ENCODE measurements at regions not wholly inside any gene's neighbourhood (a gene's known extent, or its start where the extent isn't known, plus 50 kb on each side); places are given as distances from the start of the nearest gene placed in this dataset.

DNA sequence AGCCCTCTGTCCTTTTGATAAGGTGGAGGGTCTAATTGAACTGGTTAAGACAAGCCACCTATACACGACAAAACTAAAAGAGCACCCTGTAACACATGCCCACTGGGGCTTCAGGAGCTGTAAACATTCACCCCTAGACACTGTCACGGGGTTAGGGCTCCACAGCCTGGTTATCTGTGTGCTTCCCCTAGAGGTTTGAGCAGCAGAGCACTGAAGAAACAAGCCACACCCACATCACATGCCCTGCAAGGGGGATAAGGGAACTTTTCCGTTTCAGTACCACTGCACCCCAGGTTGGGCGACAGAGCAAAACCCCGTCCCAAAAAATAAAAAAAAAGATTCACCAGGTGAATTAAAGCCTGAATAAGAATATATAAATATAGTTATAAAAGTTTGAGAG is 913.7 kb upstream of the ACVR2A start:
- DNase-seq: no peak

DNA sequence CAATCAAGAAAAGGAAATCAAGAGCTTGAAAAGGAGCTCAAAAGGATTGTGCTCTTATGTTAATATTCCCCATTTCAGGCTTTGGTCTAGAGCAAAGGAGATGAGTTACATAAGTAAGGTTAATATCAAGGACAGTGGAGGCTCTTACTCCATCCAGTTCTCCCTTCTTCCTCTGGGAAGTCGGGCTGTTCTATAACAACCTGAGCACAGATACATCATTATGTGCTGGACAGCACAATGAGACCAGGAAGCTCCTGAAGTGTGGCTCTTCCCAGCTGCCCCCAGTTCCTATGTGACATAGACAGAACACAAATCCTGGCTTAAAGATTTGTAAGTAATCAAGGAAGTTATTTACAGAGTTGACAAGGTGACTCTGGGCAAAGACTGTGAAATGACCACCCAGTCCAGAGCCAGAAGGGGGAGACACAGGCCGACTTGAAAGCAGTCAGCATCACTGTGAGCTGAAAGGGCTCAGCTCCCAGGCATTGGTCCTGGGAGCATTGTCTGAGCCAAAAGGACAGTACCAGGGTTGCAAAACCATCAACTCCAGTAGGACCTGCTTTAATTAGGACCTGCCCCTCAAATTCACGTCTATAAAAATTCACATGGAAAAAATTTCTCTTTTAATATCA is 917.6 kb upstream of the ACVR2A start:
- DNase-seq: no peak

DNA sequence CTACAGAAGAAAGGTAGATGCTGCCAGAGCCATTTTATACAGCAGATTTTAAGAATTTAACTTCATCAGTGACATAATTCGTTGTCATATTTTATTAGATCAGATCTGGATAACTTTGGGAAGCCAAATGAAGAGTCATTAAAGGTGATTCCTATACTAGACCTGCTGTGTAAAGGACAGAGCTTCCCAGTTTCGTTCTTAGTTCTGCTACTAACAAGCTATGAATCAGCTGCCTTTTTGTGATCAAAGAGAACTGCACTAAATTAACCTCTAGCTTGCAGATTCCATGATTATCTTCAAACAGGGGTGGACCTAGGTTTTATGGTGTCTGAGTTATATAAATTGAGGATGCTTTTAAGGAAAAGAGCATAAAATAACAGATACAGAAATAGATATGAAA is 926.5 kb upstream of the ACVR2A start:
- DNase-seq: no peak

DNA sequence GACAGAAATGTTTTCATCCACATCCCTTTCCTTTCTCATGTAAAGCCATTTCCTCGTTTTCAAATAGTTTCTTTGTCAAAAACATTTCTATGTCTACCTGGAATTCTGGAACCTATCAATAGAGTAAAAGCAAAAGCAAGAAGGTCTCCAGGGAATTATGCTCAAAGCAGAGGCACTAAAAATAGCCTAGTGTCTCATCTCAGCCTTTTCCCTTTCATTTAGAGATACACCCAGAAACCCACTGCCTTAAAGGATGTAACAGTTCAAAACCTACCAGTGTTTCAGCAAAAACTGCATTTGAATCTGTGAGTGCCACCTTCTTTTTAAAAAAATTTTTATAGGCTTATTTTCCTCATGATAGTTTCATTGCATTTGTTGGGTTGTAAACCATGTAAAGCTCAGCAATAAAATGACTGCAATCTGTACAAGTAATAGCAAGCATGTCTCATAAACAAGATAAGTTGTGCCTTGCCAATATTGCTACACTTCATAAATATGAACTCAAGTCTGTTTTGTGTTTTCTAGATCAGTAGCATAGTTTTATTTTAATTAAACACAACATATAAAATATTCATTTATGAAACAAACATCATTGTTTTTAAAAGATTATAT is 927.3 kb upstream of the ACVR2A start:
- no peak for DNase-seq

DNA sequence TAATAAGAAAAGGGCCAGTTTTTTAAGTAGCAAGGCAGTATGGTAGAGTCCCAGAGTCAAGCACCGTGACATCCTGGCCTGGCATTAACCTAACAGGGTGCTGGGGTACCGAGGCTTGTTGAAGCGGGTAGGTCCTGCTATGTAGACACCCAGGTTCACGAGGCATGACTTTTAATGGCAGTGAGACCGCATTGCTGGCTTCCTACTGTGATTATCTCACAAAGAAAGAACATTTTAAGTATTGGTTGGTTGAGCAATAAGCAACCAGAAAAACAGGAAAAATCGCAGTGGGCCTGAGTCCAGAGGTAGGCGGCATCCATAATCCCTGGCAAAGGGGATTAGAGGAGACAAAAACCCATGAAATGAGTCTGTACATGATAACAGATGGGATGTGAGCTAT is 927.9 kb upstream of the ACVR2A start:
- no peak for DNase-seq

DNA sequence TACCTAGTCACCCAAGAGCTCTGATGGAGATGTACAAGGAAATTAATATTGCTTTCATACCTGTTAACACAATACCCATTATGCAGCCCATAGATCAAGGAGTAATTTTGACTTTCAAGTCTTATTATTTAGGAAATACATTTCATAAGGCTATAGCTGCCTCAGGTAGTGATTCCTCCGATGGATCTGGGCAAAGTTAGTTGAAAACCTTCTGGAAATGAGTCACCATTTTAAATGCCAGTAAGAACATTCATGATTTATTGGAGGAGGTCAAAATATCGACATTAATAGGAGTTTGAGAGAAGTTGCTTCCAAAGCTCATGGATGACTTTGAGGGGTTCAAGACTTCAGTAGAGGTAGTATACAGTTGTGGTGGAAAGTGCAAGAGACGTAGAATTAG is 931.4 kb upstream of the ACVR2A start:
- no peak for DNase-seq

DNA sequence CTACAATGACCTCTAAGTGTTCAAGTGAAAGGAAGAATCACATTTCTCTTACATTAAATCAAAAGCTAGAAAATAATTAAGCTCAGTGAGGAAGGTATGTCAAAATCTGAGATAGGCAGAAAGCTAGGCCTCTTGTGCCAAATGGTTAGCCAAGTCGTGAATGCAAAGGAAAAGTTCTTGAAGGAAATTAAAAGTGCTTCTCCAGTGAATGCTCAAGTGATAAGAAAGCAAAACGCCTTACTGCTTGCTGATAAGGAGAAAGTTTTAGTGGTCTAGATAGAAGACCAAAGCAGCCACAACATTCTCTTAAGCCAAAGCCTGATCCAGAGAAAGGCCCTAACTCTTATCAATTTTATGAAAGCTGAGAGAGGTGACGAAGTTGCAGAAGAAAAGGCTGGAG is 932.3 kb upstream of the ACVR2A start:
- no peak for DNase-seq

DNA sequence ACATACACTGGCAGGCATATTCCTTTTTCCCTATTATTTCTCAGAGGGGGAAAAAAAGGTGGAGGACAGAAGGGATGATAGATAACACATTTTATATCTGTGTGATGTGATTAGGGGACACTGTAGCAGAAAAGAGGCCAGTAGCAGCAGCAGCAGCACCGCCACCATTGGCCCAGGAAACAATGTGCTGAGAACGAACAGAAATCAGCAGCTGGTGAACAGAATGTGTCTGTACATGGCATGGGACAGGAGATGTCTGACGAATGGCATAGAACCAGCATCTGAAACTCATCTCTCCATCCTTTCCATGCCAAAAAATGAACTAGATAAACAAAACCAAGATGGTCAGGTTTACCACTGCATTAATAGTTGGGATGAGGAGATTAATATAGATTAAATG is 936.1 kb upstream of the ACVR2A start:
- no peak for DNase-seq

DNA sequence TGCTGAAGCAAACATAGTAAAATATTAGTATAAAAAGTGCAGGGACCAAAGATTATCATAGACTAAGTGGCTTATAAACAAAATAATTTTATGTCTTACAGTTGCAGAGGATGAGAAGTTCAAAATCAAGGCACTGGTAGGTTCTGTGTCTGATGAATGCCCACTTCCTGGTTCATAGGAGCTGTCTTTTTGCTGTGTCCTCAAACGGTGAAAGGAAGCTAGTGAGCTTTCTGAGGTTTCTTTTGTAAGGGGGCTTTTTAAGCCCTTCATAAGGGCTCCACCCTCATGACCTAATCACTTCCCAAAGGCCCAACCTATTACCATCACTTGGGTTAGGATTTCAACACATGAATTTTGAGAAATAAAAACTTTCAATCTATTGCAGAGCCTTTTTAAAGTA is 946.7 kb upstream of the ACVR2A start:
- DNase-seq: no peak

DNA sequence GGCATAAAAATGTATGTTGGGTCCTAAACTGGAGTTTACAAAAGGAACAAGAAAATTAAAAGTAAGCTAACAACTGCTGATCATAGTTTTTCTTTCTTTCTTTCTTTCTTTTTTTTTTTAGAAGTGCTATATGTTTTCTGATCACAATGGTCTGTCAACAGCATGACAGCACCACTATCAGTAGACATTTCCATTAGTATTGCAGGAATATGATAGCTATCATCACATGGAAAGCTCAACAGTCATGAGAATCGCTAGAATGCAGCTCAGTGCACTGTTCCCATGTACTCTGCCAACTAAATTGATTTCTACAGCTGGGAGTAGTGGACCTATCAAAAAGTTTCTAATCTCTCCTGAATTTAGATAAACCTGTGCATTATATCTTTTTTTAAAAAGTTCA is 950.3 kb upstream of the ACVR2A start:
- no peak for DNase-seq

DNA sequence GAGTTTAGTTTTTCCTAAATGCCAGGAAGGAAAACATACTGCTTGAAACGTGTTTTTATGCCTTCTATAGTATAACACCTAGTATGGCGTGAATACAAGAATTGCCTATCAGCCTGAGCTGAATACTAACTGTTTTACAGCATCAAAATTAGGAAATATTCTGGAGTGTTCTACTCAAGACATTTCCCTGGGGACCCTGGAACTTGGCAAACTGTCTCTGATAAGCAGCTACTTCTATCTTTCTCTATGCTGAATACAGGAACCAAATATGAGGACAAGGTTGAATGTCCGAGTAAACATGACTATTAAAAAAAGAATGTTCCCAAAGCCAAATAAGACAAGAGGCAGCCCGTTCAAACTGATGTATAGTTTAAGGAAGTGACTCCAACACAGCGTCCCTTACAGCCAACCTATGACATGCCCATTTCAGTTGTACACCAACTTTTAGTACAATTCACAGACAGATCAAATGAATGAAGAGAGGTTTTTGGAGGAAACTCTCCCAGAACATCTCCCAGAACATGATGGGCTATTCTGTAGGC is 951.3 kb upstream of the ACVR2A start:
- DNase-seq: no peak

DNA sequence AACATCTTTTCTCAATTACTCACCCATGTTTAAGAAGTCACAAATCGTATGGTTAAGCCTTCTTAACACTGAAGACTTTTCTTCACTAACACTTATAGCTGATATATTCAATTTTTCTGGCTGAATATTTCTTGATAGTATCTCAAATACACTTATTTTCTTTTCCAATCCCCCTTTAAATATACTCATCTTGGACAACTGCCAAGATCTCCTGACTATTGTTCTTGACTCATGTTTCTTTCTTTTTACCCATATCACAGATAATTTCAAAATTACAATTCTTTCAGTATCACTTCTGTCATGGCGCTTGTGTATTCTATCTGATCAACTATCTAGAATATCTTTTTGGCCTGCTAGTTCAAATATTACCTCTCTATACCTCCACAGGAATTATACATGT is 954.3 kb upstream of the ACVR2A start:
- no peak for DNase-seq

DNA sequence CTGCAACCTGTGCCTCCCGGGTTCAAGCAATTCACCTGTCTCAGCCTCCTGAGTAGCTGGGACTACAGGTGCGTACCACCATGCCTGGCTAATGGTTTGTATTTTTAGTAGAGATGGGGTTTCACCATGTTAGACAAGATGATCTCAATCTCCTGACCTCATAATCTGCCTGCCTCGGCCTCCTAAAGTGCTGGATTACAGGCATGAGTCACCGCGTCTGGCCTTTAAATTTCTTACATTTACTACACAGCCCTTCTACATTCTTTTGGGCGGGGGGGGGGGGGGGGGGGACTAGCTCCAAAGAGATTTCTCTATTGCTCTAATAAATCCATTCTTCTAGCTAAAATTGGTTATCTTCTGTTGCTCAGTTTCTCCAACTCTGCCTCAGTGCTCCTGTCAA is 964.9 kb upstream of the ACVR2A start:
- no peak for DNase-seq

DNA sequence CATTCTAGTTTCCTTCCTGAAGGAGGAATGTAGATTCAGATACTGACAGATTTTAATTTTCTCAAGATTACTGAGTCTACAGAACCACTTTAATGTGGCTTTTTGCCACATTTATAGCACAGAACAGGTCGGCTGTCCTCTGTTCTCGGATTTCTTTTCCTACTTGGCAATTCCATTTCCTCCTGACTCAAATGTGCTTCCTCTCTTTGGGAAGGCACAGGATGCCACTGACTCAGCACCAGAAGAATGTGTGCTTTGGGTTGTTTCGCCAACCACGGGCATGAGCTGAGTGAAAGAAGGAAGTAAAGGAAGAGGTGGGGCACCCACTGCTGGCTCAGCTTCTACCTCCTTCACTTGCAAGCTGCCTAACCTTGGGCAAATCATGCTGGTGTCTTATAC is 970.6 kb upstream of the ACVR2A start:
- no peak for DNase-seq

DNA sequence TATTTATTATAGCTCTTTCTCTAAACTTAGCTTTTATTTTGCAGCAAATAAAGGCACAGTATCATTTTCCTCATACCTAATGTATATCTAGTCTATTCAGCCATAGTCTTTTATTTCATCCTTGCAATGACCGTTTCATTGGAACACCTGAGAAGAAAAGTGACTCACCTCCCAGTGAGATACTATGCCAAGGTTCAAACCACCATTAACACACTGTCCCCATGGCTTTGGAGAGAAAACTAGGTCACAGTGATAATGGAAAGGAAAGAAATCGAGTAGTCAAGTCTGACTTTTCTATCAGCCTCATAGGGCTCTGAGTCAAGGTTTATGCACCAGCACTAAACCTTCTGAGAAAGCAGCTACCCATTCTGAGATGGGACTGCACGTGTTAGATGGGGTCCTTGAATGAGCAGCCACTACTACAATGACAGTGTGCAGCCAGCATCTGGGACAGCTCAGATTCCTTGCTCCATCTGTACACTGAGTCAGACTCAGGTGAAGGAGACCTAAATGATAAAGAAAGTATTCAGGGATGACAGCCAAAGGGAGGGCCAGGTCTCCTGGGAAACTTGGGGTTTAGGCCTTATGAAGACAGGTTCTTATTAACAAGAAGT is 971.1 kb upstream of the ACVR2A start:
- no peak for DNase-seq

DNA sequence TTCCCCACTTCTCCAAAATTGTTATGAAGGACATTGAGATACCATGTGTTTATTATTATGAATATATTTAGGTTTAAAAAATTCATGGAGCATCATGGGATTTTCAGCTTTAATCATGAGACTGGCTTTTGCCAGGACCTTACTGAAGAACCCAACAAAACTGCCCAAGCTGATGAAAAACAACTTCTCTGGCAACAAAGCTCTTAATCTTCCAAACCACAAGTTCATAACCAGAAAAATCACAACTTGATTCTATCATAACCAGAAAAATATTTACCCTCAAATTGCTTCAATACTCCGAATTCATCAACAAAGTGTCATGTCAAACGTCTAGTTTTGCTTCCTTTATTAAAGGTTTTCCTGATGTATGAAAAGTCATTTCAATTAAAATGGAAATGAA is 971.8 kb upstream of the ACVR2A start:
- DNase-seq: no peak

DNA sequence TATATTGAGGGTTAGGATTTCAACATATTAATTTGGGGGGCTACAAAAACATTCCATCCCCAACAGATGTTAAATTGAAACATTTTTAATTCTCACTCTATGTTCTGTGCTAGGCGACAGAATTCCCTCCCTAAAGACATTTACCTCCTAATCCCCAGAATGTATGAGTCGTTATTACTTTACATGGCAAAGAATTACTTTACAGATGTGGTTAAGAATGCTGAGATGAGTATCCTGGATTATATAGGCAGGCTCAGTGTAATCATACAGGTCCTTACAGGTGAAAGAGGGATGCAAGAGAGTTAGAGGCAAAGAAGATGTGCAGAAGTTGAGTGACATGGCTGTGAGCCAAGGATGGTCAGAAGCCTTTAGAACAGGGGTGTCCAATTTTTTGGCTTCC is 974.1 kb upstream of the ACVR2A start:
- no peak for DNase-seq

DNA sequence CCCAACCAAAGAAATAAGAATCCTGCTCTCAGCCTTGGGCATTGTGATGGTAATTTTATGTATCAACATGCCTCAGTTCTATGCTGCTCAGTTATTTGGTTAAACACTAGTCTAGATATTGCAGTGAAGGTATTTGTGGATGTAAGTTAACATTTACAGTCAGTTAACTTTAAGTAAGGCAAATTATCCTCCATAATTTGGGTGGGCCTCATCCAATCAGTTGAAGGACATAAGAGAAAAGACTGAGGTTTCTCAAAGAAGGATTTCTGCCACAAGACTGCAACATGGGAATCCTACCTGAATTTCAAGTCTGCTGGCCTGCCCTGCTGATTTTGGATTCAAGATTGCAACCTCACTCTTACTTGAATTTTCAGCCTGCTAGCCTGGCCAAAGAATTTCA is 975.5 kb upstream of the ACVR2A start:
- no peak for DNase-seq

DNA sequence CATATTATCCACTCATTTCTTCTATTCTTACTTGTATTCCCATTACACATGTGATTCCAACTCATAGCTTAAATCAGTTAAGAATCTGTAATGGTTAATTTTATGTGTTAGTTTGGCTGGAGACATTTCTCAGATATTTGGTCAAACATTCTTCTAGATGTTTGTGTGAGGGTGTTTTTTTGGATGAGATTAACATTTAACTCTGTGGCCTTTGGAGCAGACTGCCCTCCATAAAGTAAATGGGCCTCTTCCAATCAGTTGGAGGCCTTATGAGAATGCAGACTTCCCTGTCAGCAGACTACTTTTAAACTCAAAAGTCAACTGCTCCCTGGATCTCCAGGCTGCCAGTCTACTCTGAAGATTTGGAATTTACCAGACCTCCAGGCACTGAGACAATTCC is 976.8 kb upstream of the ACVR2A start:
- no peak for DNase-seq

DNA sequence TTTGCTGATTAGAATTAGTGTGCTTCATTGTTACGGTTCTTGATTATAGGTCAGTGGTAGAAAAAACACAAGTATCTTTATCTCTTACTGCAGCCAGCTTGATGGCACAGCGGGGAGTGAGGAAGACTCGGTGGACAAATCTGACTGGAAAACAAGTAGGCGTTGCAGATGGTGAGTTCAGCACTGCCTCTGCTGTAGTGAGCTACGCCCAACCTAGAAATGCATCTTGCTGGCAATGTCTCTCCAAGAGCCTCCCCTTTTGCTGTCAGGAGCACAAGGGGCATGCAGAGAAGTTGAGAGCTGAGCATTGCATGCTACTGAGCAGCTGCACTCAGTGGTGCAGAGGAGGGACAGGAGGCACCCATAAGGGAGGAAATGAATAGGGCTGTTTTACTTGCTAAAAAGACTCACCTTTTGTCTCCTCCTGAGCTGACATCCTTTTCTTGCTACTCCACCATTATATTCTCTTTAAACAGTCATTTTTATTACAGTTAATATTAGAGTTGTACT is 977.3 kb upstream of the ACVR2A start:
- no peak for DNase-seq

DNA sequence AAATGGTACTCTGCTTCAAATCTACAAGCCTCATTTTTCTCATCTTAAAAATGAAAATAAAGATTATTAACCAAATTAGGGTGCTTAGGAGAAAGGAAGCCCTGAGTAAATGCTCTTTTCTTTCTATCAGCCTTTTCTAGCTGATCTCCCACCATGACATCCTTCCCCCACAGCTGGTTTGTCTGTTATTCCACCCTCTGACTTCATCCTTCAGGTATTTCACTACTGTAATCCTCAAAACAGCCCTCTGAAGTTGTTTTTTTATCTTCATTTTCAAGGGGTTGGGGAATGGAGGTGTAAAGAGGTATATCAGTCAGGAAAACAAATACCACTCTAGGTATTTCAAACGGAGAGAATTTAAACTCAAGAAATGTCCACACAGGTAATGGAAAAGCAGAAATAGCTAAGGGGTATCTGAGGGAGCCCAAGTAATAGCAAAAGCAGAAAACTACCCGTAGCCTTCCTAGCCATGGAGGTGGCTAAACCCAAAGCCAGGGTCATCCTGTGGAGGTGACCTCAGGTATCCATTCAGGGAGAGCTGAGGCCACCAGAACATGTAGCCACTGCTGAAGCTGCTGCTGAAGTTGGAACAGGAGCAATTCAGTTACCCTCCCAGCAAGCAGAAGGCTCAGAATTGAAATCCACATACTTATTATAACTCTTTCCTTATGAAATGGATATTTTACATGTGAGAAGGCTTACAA is 990.9 kb upstream of the ACVR2A start:
- no peak for DNase-seq

DNA sequence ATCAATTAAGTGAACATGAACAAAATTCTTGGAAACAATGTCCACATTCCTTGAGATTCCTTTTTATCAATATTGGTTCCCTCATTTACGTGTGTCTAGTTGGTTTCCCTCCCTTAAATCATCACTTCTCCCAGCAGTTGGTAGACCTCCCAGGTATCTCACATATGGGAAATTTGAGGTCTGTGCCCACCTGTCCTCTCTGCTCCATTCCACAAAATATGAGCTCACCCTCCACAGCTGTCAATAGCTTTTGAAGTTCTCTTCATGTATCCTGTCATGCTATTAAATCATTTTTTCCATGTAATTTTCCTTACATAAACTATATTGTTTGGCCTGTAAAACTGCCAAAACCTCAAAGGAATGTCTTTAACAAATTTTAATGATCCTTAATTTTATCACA is 992.2 kb upstream of the ACVR2A start:
- DNase-seq: no peak

DNA sequence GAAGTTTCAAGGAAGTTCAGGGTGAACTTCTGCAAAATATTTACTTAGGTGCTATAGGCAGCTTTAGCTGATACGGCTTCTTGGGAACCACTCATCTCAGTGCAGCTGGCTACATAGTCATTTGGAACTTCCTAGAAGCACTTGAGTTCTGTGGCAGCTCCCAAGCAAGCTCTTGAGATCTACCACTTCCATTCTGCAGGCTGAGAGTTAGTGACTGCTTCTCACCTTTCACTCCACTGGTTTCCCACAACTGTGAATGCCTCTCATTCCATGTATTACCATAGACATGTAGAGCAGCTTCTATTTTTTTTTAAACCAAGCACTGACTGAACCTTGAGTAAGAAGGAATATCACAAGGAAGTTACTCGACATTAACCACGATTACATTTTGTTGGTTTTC is 994.1 kb upstream of the ACVR2A start:
- DNase-seq: no peak

DNA sequence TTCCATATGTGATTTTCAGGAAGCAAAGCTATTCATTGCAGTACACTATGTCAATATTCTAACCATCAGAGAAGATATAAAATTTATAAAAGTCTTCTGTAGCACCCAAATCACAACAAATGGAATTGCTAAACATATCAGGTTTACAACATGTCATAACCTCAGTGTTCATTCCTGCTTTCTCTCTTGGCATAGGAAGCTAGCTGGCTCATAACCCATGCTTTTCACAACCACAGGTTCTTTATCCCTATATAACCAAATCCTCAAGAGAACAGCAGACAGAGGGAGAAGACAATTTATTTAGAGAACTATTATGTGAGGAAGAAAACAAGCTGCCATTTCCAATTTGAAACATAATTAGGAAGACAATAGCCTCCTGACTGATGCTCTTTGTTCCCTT is 997.0 kb upstream of the ACVR2A start:
- no peak for DNase-seq
